Esophagus squamous epithelium (tissue), 5 donors: ENCODE measurements at regions not wholly inside any gene's neighbourhood (a gene's known extent, or its start where the extent isn't known, plus 50 kb on each side); places are given as distances from the start of the nearest gene placed in this dataset.

Source experiments
- DNase-seq: peaks from one replicate; lab custom pipeline; 2025; lab: John Stamatoyannopoulos, UW
- H3K27ac ChIP-seq, 4 donors: fragments of 200-600 bp; sonication (generic); one replicate each; pipeline ENCODE4 v1.5.1; 2016 to 2019; ENCODE audit warnings: mild to moderate bottlenecking in 1 of 4
- H3K27me3 ChIP-seq, 4 donors: fragments of 200-600 bp; sonication (generic); 1 replicate in 3 of 4; 2 replicates in 1 of 4; pipeline versions ENCODE4 v1.5.1 to v1.6.0; 2017 to 2021; ENCODE audit warnings: antibody characterized with exemption in 1 of 4
- H3K36me3 ChIP-seq, 3 donors: fragments of 200-600 bp; sonication (generic); one replicate each; pipeline ENCODE4 v1.5.1; 2016 to 2019
- H3K4me1 ChIP-seq, 3 donors: fragments of 200-600 bp; sonication (generic); one replicate each; pipeline ENCODE4 v1.5.1; 2017 to 2019
- H3K4me3 ChIP-seq, 4 donors: fragments of 200-600 bp; sonication (generic); 1 replicate in 3 of 4; 2 replicates in 1 of 4; pipeline ENCODE4 v1.5.1; 2016 to 2019; ENCODE audit warnings: mild to moderate bottlenecking in 2 of 4, moderate library complexity in 1 of 4
- H3K9me3 ChIP-seq, 3 donors: fragments of 200-600 bp; sonication (generic); one replicate each; pipeline ENCODE4 v1.5.1; 2016 to 2019
- CTCF ChIP-seq, 6 experiments: fragments of 450-650 bp in 4 of 6; fragments of 200-600 bp in 2 of 6; sonication (generic) in 2 of 6; IDR thresholded peaks; one replicate each; pipeline ENCODE4 v1.5.1; 2016 to 2019; ENCODE audit warnings: antibody characterized with exemption in 6 of 6, mild to moderate bottlenecking in 4 of 6, moderate library complexity in 4 of 6
- POLR2A ChIP-seq, 4 donors: fragments of 450-650 bp; IDR thresholded peaks; one replicate each; pipeline ENCODE4 v1.6.1; 2017; ENCODE audit warnings: antibody characterized with exemption in 4 of 4, mild to moderate bottlenecking in 4 of 4, moderate library complexity in 3 of 4
- WGBS, 2 donors: methylation state at CpG; one replicate each; pipeline ENCODE4 v1.1.5; 2018; 5-methylcytosine and 5-hydroxymethylcytosine counted together
- intact Hi-C: fragments of 100-400 bp; cut with DNase I; formaldehyde crosslinking; loops from one replicate; pipeline ENCODE4 v1.15.0; 2022
- donor health status: DM: yes; HTN: yes; CAD: no.

DNA sequence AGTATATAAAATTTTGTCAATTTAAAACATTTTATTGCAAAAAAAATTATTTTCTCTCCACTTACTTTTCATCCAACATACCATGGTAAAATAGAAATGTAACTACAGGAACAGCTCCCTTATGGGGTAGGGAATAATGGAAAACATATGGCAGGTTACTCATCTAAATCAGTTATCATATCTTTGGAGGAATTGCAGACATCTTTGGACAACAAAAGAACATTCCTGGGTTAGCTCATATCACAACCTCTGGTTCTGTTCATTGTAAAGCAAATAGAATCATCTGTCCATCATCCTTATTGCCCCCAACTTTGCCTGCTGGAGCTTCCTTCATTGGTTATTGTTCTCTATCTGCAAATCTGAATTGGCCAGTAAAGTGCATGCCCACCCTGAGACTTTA lies 387.5 kb upstream of the GRID2 start:
- Histone ChIP-seq H3K4me1 (no peaks in the 10 kb centered on the region), H3K4me3 (no peak overlapping the region), H3K36me3 (no peaks in the 10 kb centered on the region), H3K27ac (no peak overlapping the region), H3K9me3 (no peaks in the 10 kb centered on the region), H3K27me3 (no peaks in the 10 kb centered on the region)
- DNase-seq = no peak
- intact Hi-C loops = no loop called here
- TF ChIP-seq POLR2A (IDR thresholded peaks at IDR 0.05) (no peak), CTCF (IDR thresholded peaks at IDR 0.05) (no peak)

- H3K9me3 ChIP-seq = peaks cover 0 to 7% (median 0%) of the 10 kb centered on the region in 3 donors
- 95% methylated on average over 4 of the region's 5 CpGs; no CpG with 5 or more reads in 1 of the 2 donors for WGBS, 2 donors
- no peak overlapping the region for H3K4me3 ChIP-seq
- no peaks in the 10 kb centered on the region for H3K27me3 ChIP-seq
- no peak overlapping the region for H3K27ac ChIP-seq
- no peaks in the 10 kb centered on the region for H3K36me3 ChIP-seq
- intact Hi-C loops = no loop called here
- TF ChIP-seq POLR2A (IDR thresholded peaks at IDR 0.05) (no peak), CTCF (IDR thresholded peaks at IDR 0.05) (no peak)
- H3K4me1 ChIP-seq = no peaks in the 10 kb centered on the region
- DNase-seq = no peak
These were observed 379.1 kb upstream of the GRID2 start for GRCh38 chr4:91924625-91925024.

- no peak overlapping the region for H3K4me3 ChIP-seq
- no peaks in the 10 kb centered on the region for H3K9me3 ChIP-seq
- no peaks in the 10 kb centered on the region for H3K27me3 ChIP-seq
- intact Hi-C loops = no loop called here
- DNase-seq = no peak
- 73 to 87% methylated on average over 2 to 6 of the region's 6 CpGs for WGBS, 2 donors
- TF ChIP-seq CTCF (IDR thresholded peaks at IDR 0.05) = no peak
- no peak for TF ChIP-seq POLR2A (IDR thresholded peaks at IDR 0.05)
- H3K36me3 ChIP-seq = no peaks in the 10 kb centered on the region
- no peaks in the 10 kb centered on the region for H3K4me1 ChIP-seq
- no peak overlapping the region for H3K27ac ChIP-seq
These were observed 368.5 kb upstream of the GRID2 start for GRCh38 chr4:91935217-91935616.

DNA sequence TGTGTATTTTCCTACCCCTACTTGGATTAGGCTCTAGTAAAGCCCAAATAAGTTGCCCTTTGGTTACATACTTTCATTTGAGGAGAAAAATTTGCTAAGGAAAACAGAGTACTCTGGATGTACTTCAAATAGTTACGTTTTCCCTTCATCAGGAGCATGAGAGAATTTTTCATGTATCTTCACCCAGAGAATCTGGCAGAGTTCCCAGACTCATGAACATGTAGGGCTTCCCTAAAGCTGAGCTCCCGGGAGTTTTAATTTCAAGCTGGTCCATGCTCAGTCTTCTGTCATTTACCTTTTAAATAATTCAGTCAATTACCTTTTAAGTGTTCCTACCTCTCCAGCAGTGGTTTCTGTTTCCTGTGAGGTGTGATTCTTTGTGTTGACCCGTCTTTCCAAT lies 367.5 kb upstream of the GRID2 start:
- DNase-seq = no peak
- Histone ChIP-seq H3K9me3 (no peaks in the 10 kb centered on the region), H3K36me3 (no peaks in the 10 kb centered on the region), H3K27me3 (no peaks in the 10 kb centered on the region), H3K4me1 (no peaks in the 10 kb centered on the region), H3K4me3 (no peak overlapping the region), H3K27ac (no peak overlapping the region)
- TF ChIP-seq CTCF (IDR thresholded peaks at IDR 0.05) (no peak), POLR2A (IDR thresholded peaks at IDR 0.05) (no peak)
- 40 to 44% methylated on average over 3 of the region's 3 CpGs for WGBS, 2 donors
- intact Hi-C loops = no loop called here

DNA sequence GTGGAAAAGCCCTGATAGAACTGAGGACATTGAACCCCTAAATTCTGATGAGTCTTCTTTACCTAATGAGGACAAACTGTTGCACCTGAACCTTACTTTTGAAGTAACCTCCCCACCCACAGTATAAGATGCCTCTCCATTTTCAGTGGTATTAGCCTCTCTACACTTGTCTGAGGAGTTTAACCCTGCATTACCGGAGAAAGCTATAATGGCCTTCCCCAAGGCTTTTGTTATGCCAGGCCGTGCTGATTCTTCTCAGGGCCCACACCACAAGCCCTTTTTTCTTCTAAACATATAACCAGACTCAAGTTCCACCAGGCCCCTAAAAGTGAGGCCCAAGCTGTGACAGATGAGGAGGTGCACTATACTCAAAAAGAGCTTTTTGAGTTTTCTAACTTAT lies 345.8 kb upstream of the GRID2 start:
- no peak overlapping the region for H3K4me3 ChIP-seq
- no peaks in the 10 kb centered on the region for H3K9me3 ChIP-seq
- intact Hi-C loops = no loop called here
- H3K36me3 ChIP-seq = no peaks in the 10 kb centered on the region
- no peaks in the 10 kb centered on the region for H3K4me1 ChIP-seq
- TF ChIP-seq CTCF (IDR thresholded peaks at IDR 0.05) (no peak), POLR2A (IDR thresholded peaks at IDR 0.05) (no peak)
- 61 to 86% methylated on average over 1 to 2 of the region's 2 CpGs for WGBS, 2 donors
- DNase-seq = no peak
- no peak overlapping the region for H3K27ac ChIP-seq
- no peaks in the 10 kb centered on the region for H3K27me3 ChIP-seq
